HG02938 (cell line): ENCODE measurements at regions not wholly inside any gene's neighbourhood (a gene's known extent, or its start where the extent isn't known, plus 50 kb on each side); places are given as distances from the start of the nearest gene placed in this dataset.

Source experiments
- ATAC-seq: cut with Tn5 transposase; IDR thresholded peaks from one replicate; pipeline ENCODE4 v1.9.1; 2021; ENCODE audit warnings: mild to moderate bottlenecking, moderate library complexity; ENCODE audit not compliant: unreplicated experiment

GRCh38 chr18:60319129-60319528 is 53.4 kb downstream of the MC4R start:
- ATAC-seq, result no peak

- ATAC-seq, result no peak
Measured at GRCh38 chr18:60311676-60312360, 60.8 kb downstream of the MC4R start.

GRCh38 chr18:60295674-60296073 is 76.9 kb downstream of the MC4R start:
- ATAC-seq, result no peak

- no peak for ATAC-seq
Measured at GRCh38 chr18:60292186-60292585, 80.4 kb downstream of the MC4R start.

- ATAC-seq, result no peak
Measured at GRCh38 chr18:60279391-60279790, 93.2 kb downstream of the MC4R start.

GRCh38 chr18:60277855-60278480 is 94.6 kb downstream of the MC4R start:
- ATAC-seq, result no peak

GRCh38 chr18:60267391-60268058 is 105.0 kb downstream of the MC4R start:
- no peak for ATAC-seq

- no peak for ATAC-seq
Measured at GRCh38 chr18:60266558-60266957, 106.0 kb downstream of the MC4R start.

- no peak for ATAC-seq
Measured at GRCh38 chr18:60259052-60259681, 113.4 kb downstream of the MC4R start.

GRCh38 chr18:60249388-60249787 is 123.2 kb downstream of the MC4R start:
- no peak for ATAC-seq

GRCh38 chr18:60248336-60249330 is 123.9 kb downstream of the MC4R start:
- ATAC-seq, result no peak

- peak; percentile 75 for ATAC-seq
Measured at GRCh38 chr18:60247103-60247502, 125.5 kb downstream of the MC4R start.

GRCh38 chr18:60246606-60247005 is 126.0 kb downstream of the MC4R start:
- peak; percentile 75 for ATAC-seq

GRCh38 chr18:60245096-60245495 is 127.5 kb downstream of the MC4R start:
- ATAC-seq, result no peak

- ATAC-seq, result peak; percentile 95
Measured at GRCh38 chr18:60239024-60239710, 133.4 kb downstream of the MC4R start.

GRCh38 chr18:60235164-60235563 is 137.4 kb downstream of the MC4R start:
- ATAC-seq, result no peak

GRCh38 chr18:60232541-60232940 is 140.0 kb downstream of the MC4R start:
- ATAC-seq, result peak; percentile 49

GRCh38 chr18:60228609-60229595 is 143.7 kb downstream of the MC4R start:
- no peak for ATAC-seq

GRCh38 chr18:60215432-60215831 is 157.1 kb downstream of the MC4R start:
- peak; percentile 69 for ATAC-seq
